LNCaP clone FGC (cell line): ENCODE measurements at regions not wholly inside any gene's neighbourhood (a gene's known extent, or its start where the extent isn't known, plus 50 kb on each side); places are given as distances from the start of the nearest gene placed in this dataset.

Experiments used
- DNase-seq: peaks from one replicate; pipeline ENCODE4 v3.0.0-alpha.2; 2011; ENCODE audit warnings: low read depth
- H3K4me3 ChIP-seq: 2 replicates; pipeline ENCODE4 v1.5.1; 2011; ENCODE audit warnings: mild to moderate bottlenecking, low read depth, low read length, control low read depth
- TF ChIP-seq, protein P1 (sequence below): IDR thresholded peaks from 2 replicates; pipeline ENCODE4 v1.5.1; 2012; ENCODE audit warnings: mild to moderate bottlenecking; ENCODE audit not compliant: control insufficient read depth, insufficient read depth; ENCODE audit errors: extremely low read depth

DNA sequence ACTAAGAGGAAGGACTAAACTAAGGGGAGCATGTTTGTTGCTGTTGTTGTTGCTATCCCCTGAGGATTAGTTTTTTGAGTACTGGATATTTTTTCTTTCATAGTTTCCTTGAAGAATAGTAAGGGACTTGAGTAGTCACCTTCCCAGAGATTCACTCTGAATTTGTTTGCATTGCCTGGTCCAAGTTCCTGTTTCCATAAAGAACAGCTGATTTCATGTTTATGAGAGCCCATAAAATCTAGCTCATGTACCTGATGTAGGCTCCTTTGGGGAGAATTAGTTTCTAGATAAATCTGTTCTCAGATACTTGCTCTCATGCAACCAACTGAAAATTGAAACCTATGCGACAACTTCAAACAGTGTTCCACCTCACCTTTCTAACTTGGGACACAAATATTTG is 464.4 kb upstream of the MBL2 start:
- peak; percentile 92 for DNase-seq
- TF ChIP-seq, protein P1, sequence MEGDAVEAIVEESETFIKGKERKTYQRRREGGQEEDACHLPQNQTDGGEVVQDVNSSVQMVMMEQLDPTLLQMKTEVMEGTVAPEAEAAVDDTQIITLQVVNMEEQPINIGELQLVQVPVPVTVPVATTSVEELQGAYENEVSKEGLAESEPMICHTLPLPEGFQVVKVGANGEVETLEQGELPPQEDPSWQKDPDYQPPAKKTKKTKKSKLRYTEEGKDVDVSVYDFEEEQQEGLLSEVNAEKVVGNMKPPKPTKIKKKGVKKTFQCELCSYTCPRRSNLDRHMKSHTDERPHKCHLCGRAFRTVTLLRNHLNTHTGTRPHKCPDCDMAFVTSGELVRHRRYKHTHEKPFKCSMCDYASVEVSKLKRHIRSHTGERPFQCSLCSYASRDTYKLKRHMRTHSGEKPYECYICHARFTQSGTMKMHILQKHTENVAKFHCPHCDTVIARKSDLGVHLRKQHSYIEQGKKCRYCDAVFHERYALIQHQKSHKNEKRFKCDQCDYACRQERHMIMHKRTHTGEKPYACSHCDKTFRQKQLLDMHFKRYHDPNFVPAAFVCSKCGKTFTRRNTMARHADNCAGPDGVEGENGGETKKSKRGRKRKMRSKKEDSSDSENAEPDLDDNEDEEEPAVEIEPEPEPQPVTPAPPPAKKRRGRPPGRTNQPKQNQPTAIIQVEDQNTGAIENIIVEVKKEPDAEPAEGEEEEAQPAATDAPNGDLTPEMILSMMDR: no peak
- H3K4me3 ChIP-seq: no peak overlapping the region

DNA sequence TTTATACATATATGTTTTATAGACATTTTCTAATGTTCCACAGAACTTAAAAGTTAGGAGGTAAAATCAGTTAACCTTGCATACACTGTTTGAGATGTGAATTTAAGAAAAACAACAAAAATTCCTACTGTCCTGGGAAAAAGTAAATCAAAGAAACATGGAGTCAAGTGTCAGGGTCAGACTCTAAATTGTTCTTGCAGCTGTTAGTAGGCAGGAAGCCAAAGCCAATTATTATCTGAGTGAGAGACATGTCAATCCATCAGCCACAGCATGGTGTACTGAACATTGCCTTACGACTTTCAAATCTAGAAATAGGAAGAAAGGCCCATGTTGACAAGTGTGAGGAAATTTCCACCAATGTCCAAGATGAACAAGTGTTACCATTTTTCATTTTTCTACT is 461.2 kb upstream of the MBL2 start:
- no peak overlapping the region for H3K4me3 ChIP-seq
- DNase-seq: no peak
- TF ChIP-seq, protein P1: no peak

DNA sequence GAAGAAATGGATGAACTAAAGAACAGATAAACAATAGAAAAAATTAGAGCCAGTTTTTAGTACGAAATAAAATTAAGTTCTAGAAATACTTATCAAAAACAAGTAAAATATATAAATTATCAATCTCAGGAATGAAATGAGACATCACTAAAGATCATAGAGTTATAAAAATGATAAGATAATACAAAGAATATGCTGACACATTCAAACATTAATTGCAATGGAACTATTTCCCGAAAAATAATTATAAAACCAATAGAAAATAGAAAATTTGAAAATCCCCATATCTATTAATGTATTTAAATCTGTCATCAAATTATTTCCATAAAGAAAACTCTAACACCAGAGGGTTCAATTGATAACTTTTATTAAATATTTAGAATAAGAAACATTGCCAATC is 458.1 kb upstream of the MBL2 start:
- no peak overlapping the region for H3K4me3 ChIP-seq
- TF ChIP-seq, protein P1: no peak
- no peak for DNase-seq

DNA sequence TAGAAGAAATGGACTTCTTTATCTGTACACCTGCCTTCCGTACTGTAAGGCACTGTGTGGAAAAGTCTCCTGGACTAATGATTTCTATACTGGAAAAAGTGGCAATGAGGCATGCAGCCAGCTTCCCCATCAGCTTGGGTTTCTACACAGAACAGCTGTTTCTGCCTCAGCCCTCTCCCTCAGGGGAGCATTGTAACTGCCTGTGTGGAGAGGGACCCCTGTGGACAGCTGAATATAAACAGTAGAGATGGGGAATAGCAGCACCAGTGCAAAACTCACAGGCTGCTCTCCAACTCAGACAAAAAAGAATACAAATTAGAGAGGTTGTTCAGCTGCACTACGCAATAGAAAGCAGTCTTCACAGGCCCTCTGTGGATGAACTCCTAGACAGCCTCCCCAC is 451.3 kb upstream of the MBL2 start:
- TF ChIP-seq, protein P1: no peak
- H3K4me3 ChIP-seq: no peak overlapping the region
- no peak for DNase-seq

DNA sequence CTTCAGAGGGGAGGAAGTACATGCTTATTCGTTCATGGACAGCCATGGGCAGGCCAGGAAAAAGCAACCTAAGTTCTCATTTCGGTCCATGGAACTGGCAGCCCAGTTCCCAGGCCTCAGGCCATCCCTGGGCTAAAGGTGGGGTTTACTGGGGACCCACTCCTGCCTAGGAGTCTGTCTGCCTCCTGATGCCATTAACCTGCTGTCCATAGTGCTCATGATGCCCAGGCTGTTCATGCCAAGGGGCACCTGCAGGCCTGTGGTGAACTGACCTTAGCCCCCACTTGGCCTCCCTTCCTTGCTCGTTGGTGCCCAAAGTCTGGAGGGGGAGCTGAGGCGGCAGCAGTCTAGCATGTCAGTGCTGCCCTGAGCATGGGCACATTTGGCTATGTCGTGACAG is 450.2 kb upstream of the MBL2 start:
- no peak overlapping the region for H3K4me3 ChIP-seq
- TF ChIP-seq, protein P1: no peak
- DNase-seq: no peak

DNA sequence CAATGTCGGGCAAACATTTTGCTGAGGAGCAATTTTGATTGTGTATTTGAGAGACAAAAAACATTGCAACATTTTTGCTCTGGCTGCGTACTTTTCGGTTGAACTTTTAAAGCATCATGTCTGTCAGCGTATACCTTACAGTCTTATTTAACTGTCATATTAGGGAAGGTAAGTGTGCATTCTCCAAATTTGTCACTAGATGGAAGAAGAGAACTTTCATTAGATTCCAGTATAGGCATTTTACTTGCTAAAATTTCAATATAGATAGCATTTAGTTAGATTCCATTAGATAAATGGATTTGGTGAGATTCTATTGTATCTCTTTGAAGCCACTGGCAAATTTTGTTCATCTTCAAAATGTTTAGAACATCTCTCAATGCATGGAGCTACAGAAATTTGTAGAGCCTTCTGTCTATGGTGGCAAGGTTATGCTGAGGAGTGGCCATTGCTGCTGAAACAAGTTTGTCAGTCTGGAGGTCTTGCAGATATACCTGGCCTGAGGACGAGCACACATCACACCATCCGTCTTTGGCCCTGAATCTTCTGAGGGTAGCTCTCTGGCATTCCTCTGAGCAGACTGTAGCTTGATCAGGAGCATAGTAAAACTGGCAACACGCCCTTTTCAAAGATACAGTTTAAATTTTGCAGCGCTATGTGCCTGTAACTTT is 437.5 kb upstream of the MBL2 start:
- H3K4me3 ChIP-seq: no peak overlapping the region
- DNase-seq: peak; percentile 62
- TF ChIP-seq, protein P1: peak; percentile 72

DNA sequence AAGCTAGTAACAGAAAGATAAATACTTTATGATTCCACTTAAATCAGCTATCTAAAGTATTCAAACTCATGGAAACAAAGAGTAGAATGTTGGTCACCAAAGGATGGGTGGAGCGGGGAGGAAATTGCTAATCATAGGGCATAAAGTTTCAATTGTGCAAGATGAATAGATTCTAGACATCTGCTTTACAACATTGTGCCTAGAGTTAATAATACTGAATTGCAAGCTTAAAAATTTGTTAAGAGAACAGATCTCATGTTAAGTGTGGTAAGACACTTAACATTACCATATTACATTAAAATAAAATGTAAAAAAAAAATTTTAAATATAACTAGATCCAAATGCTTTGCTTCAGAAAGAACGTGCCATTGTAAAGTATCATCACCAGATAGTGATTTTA is 411.1 kb upstream of the MBL2 start:
- H3K4me3 ChIP-seq: no peak overlapping the region
- TF ChIP-seq, protein P1: no peak
- no peak for DNase-seq
